ENCODE measurements at regions not wholly inside any gene's neighbourhood (a gene's known extent, or its start where the extent isn't known, plus 50 kb on each side); places are given as distances from the start of the nearest gene placed in this dataset.

DNA sequence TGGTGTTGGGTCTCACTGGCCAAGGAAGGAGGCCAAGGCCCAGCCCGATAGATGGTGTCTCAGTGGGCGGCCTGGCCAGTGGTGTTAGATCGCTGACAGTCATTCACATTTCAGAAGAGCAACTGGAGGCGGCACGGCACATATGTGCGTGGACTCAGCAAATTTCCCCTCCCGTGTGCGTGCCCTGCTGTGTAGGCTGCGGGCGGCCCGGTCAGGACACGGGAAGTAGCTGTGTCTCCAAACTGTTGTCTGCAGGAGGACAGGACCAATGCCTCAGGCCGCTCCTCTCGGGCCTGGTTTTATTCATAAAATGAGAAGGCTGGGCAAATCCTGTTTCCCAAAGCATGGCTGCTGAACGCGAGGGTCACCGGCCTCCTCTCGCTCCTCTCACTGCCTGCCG is 711.7 kb downstream of the BRD1 start:
- TF ChIP-seq, protein P1, sequence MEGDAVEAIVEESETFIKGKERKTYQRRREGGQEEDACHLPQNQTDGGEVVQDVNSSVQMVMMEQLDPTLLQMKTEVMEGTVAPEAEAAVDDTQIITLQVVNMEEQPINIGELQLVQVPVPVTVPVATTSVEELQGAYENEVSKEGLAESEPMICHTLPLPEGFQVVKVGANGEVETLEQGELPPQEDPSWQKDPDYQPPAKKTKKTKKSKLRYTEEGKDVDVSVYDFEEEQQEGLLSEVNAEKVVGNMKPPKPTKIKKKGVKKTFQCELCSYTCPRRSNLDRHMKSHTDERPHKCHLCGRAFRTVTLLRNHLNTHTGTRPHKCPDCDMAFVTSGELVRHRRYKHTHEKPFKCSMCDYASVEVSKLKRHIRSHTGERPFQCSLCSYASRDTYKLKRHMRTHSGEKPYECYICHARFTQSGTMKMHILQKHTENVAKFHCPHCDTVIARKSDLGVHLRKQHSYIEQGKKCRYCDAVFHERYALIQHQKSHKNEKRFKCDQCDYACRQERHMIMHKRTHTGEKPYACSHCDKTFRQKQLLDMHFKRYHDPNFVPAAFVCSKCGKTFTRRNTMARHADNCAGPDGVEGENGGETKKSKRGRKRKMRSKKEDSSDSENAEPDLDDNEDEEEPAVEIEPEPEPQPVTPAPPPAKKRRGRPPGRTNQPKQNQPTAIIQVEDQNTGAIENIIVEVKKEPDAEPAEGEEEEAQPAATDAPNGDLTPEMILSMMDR (IDR thresholded peaks at IDR 0.05; ENCODE audit: insufficient read depth, low read length, poor library complexity, severe bottlenecking), result no peak
- no peak for TF ChIP-seq EZH2phosphoT487 (conservative IDR thresholded peaks at IDR 0.05; ENCODE audit: low read length)
